Epithelial cell of proximal tubule (primary cell): ENCODE measurements at regions not wholly inside any gene's neighbourhood (a gene's known extent, or its start where the extent isn't known, plus 50 kb on each side); places are given as distances from the start of the nearest gene placed in this dataset.

Experiments
- DNase-seq: peaks from one replicate; pipeline ENCODE4 v3.0.0-alpha.2; 2011; ENCODE audit warnings: low read depth
- H3K4me3 ChIP-seq: 2 replicates; pipeline ENCODE4 v1.5.1; 2011; ENCODE audit warnings: low read depth, mild to moderate bottlenecking, low read length
- TF ChIP-seq, protein P1 (sequence below): conservative IDR thresholded peaks from 2 replicates; pipeline ENCODE4 v1.5.1; 2012; ENCODE audit warnings: low read depth, mild to moderate bottlenecking, low read length

DNA sequence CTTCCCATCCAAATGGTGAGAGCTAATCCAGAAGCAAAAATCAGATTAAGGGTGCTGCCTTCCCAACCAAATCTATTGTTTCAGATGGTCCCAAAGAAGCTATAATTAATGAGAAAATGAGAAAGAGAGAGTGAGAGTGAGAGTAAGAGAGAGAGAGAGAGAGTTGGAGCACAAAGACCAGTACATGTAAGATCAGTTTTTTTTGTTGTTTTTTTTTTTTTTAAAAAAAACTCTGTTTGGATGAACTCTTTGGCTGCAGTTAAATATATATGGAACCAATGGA is 305.6 kb downstream of the PTEN start:
- no peak for DNase-seq
- TF ChIP-seq, protein P1, sequence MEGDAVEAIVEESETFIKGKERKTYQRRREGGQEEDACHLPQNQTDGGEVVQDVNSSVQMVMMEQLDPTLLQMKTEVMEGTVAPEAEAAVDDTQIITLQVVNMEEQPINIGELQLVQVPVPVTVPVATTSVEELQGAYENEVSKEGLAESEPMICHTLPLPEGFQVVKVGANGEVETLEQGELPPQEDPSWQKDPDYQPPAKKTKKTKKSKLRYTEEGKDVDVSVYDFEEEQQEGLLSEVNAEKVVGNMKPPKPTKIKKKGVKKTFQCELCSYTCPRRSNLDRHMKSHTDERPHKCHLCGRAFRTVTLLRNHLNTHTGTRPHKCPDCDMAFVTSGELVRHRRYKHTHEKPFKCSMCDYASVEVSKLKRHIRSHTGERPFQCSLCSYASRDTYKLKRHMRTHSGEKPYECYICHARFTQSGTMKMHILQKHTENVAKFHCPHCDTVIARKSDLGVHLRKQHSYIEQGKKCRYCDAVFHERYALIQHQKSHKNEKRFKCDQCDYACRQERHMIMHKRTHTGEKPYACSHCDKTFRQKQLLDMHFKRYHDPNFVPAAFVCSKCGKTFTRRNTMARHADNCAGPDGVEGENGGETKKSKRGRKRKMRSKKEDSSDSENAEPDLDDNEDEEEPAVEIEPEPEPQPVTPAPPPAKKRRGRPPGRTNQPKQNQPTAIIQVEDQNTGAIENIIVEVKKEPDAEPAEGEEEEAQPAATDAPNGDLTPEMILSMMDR = no peak
- H3K4me3 ChIP-seq = no peak overlapping the region

DNA sequence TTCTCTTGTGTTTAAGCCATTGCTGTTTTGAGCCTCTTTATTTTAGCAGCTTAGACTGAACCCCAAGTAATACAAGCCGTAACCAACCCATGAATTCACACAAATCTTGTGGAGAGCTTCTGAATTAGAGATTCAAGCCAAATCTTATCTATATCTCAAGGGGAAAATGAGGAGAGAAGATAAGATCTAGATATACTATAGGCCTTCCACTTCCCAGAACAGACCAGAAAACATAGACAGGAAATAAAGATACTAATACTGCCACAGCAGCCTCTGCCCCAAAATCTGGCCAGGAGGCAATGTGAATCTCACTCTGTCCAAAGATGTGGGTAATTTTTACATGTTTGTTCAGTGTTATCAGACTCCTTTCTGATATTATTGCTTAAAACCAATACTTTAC is 307.2 kb downstream of the PTEN start:
- TF ChIP-seq, protein P1 = no peak
- no peak overlapping the region for H3K4me3 ChIP-seq
- DNase-seq = no peak

DNA sequence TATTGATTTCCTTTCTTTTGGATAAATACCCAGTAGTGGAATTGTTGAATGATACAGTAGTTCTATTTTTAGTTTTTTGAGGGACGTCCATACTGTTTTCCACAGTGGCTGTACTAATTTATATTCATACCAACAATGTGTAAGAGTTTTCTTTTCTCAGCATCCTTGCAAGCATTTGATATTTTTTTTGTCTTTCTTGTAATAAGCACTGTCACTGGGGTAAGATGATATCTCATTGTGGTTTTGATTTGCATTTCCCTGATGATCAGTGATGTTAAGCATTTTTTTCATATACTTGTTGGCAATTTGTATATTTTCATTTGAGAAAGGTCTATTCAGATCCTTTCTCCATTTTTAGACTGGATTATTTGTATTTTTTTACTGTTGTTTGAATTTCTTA is 308.7 kb downstream of the PTEN start:
- TF ChIP-seq, protein P1 = no peak
- no peak for DNase-seq
- H3K4me3 ChIP-seq = no peak overlapping the region

DNA sequence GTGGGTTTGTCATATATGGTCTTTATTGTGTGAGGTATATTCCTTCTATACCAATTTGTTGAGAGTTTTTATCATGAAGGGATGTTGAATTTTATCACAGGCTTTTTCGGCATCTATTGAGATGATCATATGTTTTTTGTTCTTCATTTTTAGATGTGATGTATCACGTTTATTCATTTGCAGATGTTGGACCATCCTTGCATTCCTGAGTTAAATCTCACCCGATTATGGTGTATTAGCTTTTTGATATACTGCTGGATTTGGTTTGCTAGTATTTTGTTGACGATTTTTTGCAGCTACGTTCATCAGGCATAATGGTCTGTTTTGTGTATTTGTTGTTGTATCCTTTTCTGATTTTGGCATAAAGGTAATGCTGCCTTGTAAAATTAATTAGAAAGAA is 311.0 kb downstream of the PTEN start:
- DNase-seq = no peak
- TF ChIP-seq, protein P1 = no peak
- no peak overlapping the region for H3K4me3 ChIP-seq

DNA sequence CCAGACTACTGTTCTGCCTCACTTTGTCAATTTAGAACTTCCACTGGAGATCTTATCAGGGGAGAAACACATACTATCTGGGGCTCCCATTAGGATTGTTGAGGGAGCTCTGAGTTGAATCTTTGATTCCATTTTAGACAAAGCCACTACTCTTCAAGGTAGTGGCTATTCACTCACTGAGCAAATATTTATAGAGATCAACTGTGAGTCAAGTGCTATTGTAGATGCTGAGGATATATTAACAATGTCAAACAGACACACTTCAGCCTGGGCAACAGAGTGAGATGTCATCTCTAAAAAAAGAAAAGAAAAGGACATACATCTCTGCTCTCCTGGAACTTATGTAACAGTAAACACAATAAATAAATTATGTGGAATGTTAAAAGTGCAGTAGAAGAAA is 315.3 kb downstream of the PTEN start:
- no peak for DNase-seq
- TF ChIP-seq, protein P1 = no peak
- no peak overlapping the region for H3K4me3 ChIP-seq

DNA sequence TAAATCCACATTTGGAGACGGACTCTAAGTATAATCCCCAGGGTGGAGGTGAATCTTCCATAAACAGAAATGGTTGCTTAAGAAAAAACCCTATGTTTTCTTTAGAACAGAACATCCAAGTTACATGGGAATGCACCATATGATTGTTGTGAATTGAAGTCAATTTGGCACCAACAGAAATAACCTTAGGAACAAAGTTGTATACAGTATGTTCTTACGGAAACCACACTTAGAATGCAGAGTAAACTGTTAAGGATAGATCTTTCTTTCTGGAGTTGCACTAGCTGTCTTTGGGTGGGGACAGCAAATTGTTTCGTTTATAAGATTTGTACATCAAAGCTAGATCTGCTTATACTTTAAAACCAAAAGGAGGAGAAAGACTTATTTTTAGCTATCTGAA is 316.4 kb downstream of the PTEN start:
- TF ChIP-seq, protein P1 = no peak
- H3K4me3 ChIP-seq = no peak overlapping the region
- DNase-seq = no peak

DNA sequence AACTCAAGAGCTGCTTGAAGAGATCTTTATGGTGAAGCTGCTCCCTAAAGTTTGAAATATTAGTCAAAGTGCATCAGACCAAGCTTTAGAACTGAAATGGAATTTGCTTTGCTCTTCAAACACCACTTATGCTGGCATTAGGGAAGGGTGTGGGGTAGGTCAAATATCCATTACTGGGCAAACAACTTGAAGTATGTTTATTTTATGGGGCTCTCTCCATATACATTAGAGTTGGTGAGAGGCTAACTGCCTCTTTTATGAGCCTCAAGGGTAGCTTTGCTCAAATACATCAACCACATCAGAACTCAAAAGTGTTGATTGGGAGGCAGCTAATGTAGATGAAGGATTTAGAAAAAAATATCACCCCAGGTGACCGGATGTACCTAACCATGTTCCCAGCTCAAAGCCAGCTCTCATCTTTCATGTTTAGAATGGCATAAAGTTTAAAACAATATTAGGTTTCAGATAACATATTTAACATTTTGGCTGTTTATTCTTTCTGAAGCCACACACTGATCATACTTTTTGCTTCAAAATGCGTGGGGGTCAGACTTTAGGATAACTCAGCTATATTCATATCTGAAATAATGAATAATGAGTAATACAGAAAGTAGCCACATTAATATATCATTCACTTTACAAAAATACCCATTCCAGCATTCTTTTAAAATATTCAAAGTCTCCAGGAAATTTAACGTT is 318.6 kb downstream of the PTEN start:
- no peak for DNase-seq
- TF ChIP-seq, protein P1 = no peak
- no peak overlapping the region for H3K4me3 ChIP-seq
